Heart left ventricle (tissue), 16 donors: ENCODE measurements at regions not wholly inside any gene's neighbourhood (a gene's known extent, or its start where the extent isn't known, plus 50 kb on each side); places are given as distances from the start of the nearest gene placed in this dataset.
"Not testable (repeated sequence)": the region's sequence is repeated elsewhere in the genome, so short reads cannot be mapped to it uniquely, and the experiment has no call there.

ENCODE experiments used
- ATAC-seq, 4 donors: fragments of 200-7000 bp; cut with Tn5 transposase; one replicate each; pipeline ENCODE4 v1.9.1; 2020 to 2022; ENCODE audit warnings: moderate library complexity in 4 of 4, mild to moderate bottlenecking in 3 of 4, moderate number of reproducible peaks in 1 of 4
- DNase-seq, 5 donors: peaks; one replicate each; pipeline ENCODE4 v3.0.0-alpha.2; 2020
- H3K27ac ChIP-seq, 12 donors: fragments of 200-600 bp; sonication (generic) in 4 of 12; one replicate each; pipeline versions ENCODE4 v1.5.0 to v1.8.0; 2016 to 2022; ENCODE audit warnings: mild to moderate bottlenecking in 2 of 12
- H3K27me3 ChIP-seq, 9 donors: fragments of 200-600 bp; sonication (generic) in 2 of 9; one replicate each; pipeline versions ENCODE4 v1.5.1 to v1.8.0; 2016 to 2022; ENCODE audit warnings: mild to moderate bottlenecking in 3 of 9
- H3K36me3 ChIP-seq, 9 donors: fragments of 200-600 bp; sonication (generic) in 2 of 9; one replicate each; pipeline versions ENCODE4 v1.5.0 to v1.8.0; 2018 to 2022; ENCODE audit warnings: mild to moderate bottlenecking in 2 of 9
- H3K4me1 ChIP-seq, 12 donors: fragments of 200-600 bp; sonication (generic) in 4 of 12; one replicate each; pipeline versions ENCODE4 v1.5.0 to v1.8.0; 2016 to 2022; ENCODE audit warnings: mild to moderate bottlenecking in 3 of 12
- H3K4me3 ChIP-seq, 12 donors: fragments of 200-600 bp; sonication (generic) in 4 of 12; one replicate each; pipeline versions ENCODE4 v1.5.0 to v1.8.0; 2017 to 2022; ENCODE audit warnings: mild to moderate bottlenecking in 9 of 12, moderate library complexity in 4 of 12
- H3K9me3 ChIP-seq, 12 donors: fragments of 200-600 bp; sonication (generic) in 4 of 12; one replicate each; pipeline versions ENCODE4 v1.5.0 to v1.8.0; 2016 to 2022; ENCODE audit warnings: mild to moderate bottlenecking in 1 of 12
- CTCF ChIP-seq, 12 donors: fragments of 200-600 bp; sonication (generic) in 4 of 12; IDR thresholded peaks; one replicate each; pipeline versions ENCODE4 v1.5.0 to v1.8.0; 2018 to 2022; ENCODE audit warnings: antibody characterized with exemption in 12 of 12, mild to moderate bottlenecking in 5 of 12
- POLR2A ChIP-seq, 2 donors: fragments of 450-650 bp; IDR thresholded peaks; one replicate each; pipeline ENCODE4 v1.6.1; 2017; ENCODE audit warnings: antibody characterized with exemption in 2 of 2, mild to moderate bottlenecking in 2 of 2, moderate library complexity in 2 of 2
- WGBS, 4 donors: extraction: QIAGEN DNeasy Blood & Tissue Kit in 2 of 4; methylation state at CpG; one replicate each; pipeline versions ENCODE4 v1.1.5 to v1.1.7; 2013 to 2018; 5-methylcytosine and 5-hydroxymethylcytosine counted together
- intact Hi-C, 10 donors: fragments of 100-400 bp; cut with DNase I; formaldehyde crosslinking; loops; one replicate each; pipeline versions ENCODE4 v1.11.1 to v1.14.2; 2022
- donor health status: ischemic (EF 13 %, LVEDD 7.1; RV severe dilation, severe dysfunction).
- donor health status: healthy with polysubstance abuse.
- donor health status: DM: no; HTN: yes; CAD: no.
- donor health status: DM: no; HTN: no; CAD: no.
- donor health status: ischemic (EF 25% LVEDD 6.9; RV normal size, moderate dysfunction).
- donor health status: ischemic (EF 25% LVEDD 5.7; RV mildly dilated, moderate dysfunction).
- donor health status: healthy.
- donor health status: DM: yes; HTN: yes; CAD: no.
- donor health status: ischemic (EF 35%, LVEDD 5.7; RV mildly dilated, moderate dysfunction).
- donor health status: nonischemic (EF 11% LVEDD 7.7; RV severe dilation, severe dysfunction).
- donor health status: DM: yes; HTN: yes; CAD: no.
- donor health status: PGD.
- donor health status: ischemic (EF 29% LVEDD 5.4; RV normal size, mild dysfunction).
- donor health status: nonischemic (EF 23%, LVEDD 6.1; RV moderate dilation, normal function).

- TF ChIP-seq CTCF (IDR thresholded peaks at IDR 0.05) (no peak), POLR2A (IDR thresholded peaks at IDR 0.05) (no peak)
- no peaks in the 10 kb centered on the region for H3K9me3 ChIP-seq
- 53 to 65% (median 59%) methylated on average over 1 of the region's 1 CpG for WGBS, 4 donors
- no peak for ATAC-seq
- H3K4me1 ChIP-seq = no peaks in the 10 kb centered on the region
- no peak overlapping the region for H3K4me3 ChIP-seq
- no peak for DNase-seq
- no peaks in the 10 kb centered on the region for H3K36me3 ChIP-seq
- H3K27me3 ChIP-seq = no peaks in the 10 kb centered on the region
- intact Hi-C loops = no loop called here
- H3K27ac ChIP-seq = no peak overlapping the region
These were observed 800.9 kb downstream of the BCL11A start for GRCh38 chr2:59752512-59752911.

GRCh38 chr2:59752071-59752470, 801.4 kb downstream of the BCL11A start:
- H3K4me3 ChIP-seq = no peak overlapping the region
- no peaks in the 10 kb centered on the region for H3K36me3 ChIP-seq
- H3K27me3 ChIP-seq = no peaks in the 10 kb centered on the region
- no peak for TF ChIP-seq POLR2A (IDR thresholded peaks at IDR 0.05)
- TF ChIP-seq CTCF (IDR thresholded peaks at IDR 0.05) = no peak
- DNase-seq = no peak
- no peak for ATAC-seq
- WGBS, 4 donors = 75 to 91% (median 82%) methylated on average over 2 of the region's 2 CpGs
- H3K9me3 ChIP-seq = no peaks in the 10 kb centered on the region
- H3K27ac ChIP-seq = no peak overlapping the region
- intact Hi-C loops = no loop called here
- H3K4me1 ChIP-seq = no peaks in the 10 kb centered on the region

GRCh38 chr2:59751214-59751613, 802.2 kb downstream of the BCL11A start:
- H3K4me1 ChIP-seq, H3K9me3 ChIP-seq, ATAC-seq, intact Hi-C loops, H3K27me3 ChIP-seq, DNase-seq, H3K4me3 ChIP-seq, H3K27ac ChIP-seq, H3K36me3 ChIP-seq: not testable (repeated sequence)
- 90 to 95% (median 92%) methylated on average over 4 of the region's 4 CpGs for WGBS, 4 donors

- ATAC-seq = no peak
- H3K27ac ChIP-seq = no peak overlapping the region
- no peaks in the 10 kb centered on the region for H3K4me1 ChIP-seq
- intact Hi-C loops = no loop called here
- WGBS, 4 donors = 49 to 59% (median 50%) methylated on average over 1 of the region's 1 CpG
- no peaks in the 10 kb centered on the region for H3K36me3 ChIP-seq
- no peak for DNase-seq
- no peak for TF ChIP-seq CTCF (IDR thresholded peaks at IDR 0.05)
- TF ChIP-seq POLR2A (IDR thresholded peaks at IDR 0.05) = no peak
- no peak overlapping the region for H3K4me3 ChIP-seq
- H3K27me3 ChIP-seq = no peaks in the 10 kb centered on the region
- H3K9me3 ChIP-seq = no peaks in the 10 kb centered on the region
These were observed 807.2 kb downstream of the BCL11A start for GRCh38 chr2:59746291-59746690.

- TF ChIP-seq CTCF (IDR thresholded peaks at IDR 0.05) = no peak
- no peak for TF ChIP-seq POLR2A (IDR thresholded peaks at IDR 0.05)
- H3K27ac ChIP-seq = no peak overlapping the region
- intact Hi-C loops = no loop called here
- no peaks in the 10 kb centered on the region for H3K4me1 ChIP-seq
- 64 to 81% (median 71%) methylated on average over 1 of the region's 1 CpG for WGBS, 4 donors
- H3K4me3 ChIP-seq = no peak overlapping the region
- no peak for ATAC-seq
- no peaks in the 10 kb centered on the region for H3K9me3 ChIP-seq
- DNase-seq = no peak
- H3K36me3 ChIP-seq = no peaks in the 10 kb centered on the region
- no peaks in the 10 kb centered on the region for H3K27me3 ChIP-seq
These were observed 808.4 kb downstream of the BCL11A start for GRCh38 chr2:59745085-59745484.
